HG03558 (cell line): ENCODE measurements at regions not wholly inside any gene's neighbourhood (a gene's known extent, or its start where the extent isn't known, plus 50 kb on each side); places are given as distances from the start of the nearest gene placed in this dataset.
"Not testable (repeated sequence)": the region's sequence is repeated elsewhere in the genome, so short reads cannot be mapped to it uniquely, and the experiment has no call there.

Source experiments
- ATAC-seq: cut with Tn5 transposase; IDR thresholded peaks from one replicate; pipeline ENCODE4 v1.9.1; 2021; ENCODE audit warnings: moderate number of reproducible peaks; ENCODE audit not compliant: unreplicated experiment; ENCODE audit errors: extremely low read depth

- ATAC-seq = no peak
These were observed 2541.1 kb downstream of the PCDH9 start for GRCh38 chr13:64688893-64689677.

GRCh38 chr13:64686536-64686935 lies 2543.6 kb downstream of the PCDH9 start:
- not testable (repeated sequence) for ATAC-seq

GRCh38 chr13:64684685-64685431 lies 2545.3 kb downstream of the PCDH9 start:
- no peak for ATAC-seq

- ATAC-seq = no peak
These were observed 2546.0 kb downstream of the PCDH9 start for GRCh38 chr13:64684108-64684507.

- no peak for ATAC-seq
These were observed 2549.4 kb downstream of the PCDH9 start for GRCh38 chr13:64680739-64681138.

- no peak for ATAC-seq
These were observed 2554.8 kb downstream of the PCDH9 start for GRCh38 chr13:64675255-64675892.

GRCh38 chr13:64674126-64674525 lies 2556.0 kb downstream of the PCDH9 start:
- no peak for ATAC-seq

GRCh38 chr13:64672751-64673150 lies 2557.4 kb downstream of the PCDH9 start:
- no peak for ATAC-seq

GRCh38 chr13:64662887-64663593 lies 2567.1 kb downstream of the PCDH9 start:
- ATAC-seq = no peak

GRCh38 chr13:64648293-64648692 lies 2581.8 kb downstream of the PCDH9 start:
- ATAC-seq = no peak

- no peak for ATAC-seq
These were observed 2587.1 kb downstream of the PCDH9 start for GRCh38 chr13:64643066-64643465.

GRCh38 chr13:64640002-64640401 lies 2590.1 kb downstream of the PCDH9 start:
- no peak for ATAC-seq

GRCh38 chr13:64639206-64639605 lies 2590.9 kb downstream of the PCDH9 start:
- no peak for ATAC-seq

GRCh38 chr13:64633948-64634347 lies 2596.2 kb downstream of the PCDH9 start:
- ATAC-seq = no peak

- no peak for ATAC-seq
These were observed 2602.5 kb downstream of the PCDH9 start for GRCh38 chr13:64627654-64628053.

- ATAC-seq = no peak
These were observed 2604.0 kb downstream of the PCDH9 start for GRCh38 chr13:64626105-64626504.

- ATAC-seq = no peak
These were observed 2612.9 kb downstream of the PCDH9 start for GRCh38 chr13:64617231-64617630.

GRCh38 chr13:64591971-64592370 lies 2638.2 kb downstream of the PCDH9 start:
- no peak for ATAC-seq

GRCh38 chr13:64579331-64579730 lies 2650.8 kb downstream of the PCDH9 start:
- ATAC-seq = no peak

GRCh38 chr13:64568748-64569147 lies 2661.4 kb downstream of the PCDH9 start:
- ATAC-seq = no peak
